Hematopoietic multipotent progenitor cell treated with erythropoietin and hydrocortisone succinate and interleukin-3 and kit ligand, for 6 days (in vitro differentiated cells): ENCODE measurements at regions not wholly inside any gene's neighbourhood (a gene's known extent, or its start where the extent isn't known, plus 50 kb on each side); places are given as distances from the start of the nearest gene placed in this dataset.
A peak's percentile ranks its signal among the peaks of the same experiment; 100 is the strongest.

Experiments
- DNase-seq: peaks from one replicate; pipeline ENCODE4 v3.0.0-alpha.2; 2015

GRCh38 chr13:99634672-99635071 is 133.4 kb downstream of the TM9SF2 start:
- DNase-seq: no peak

GRCh38 chr13:99630269-99630898 is 129.1 kb downstream of the TM9SF2 start:
- no peak for DNase-seq

- no peak for DNase-seq
These were observed 128.4 kb downstream of the TM9SF2 start for GRCh38 chr13:99629641-99630040.

GRCh38 chr13:99628442-99628841 is 127.2 kb downstream of the TM9SF2 start:
- DNase-seq: no peak

GRCh38 chr13:99626461-99627082 is 125.3 kb downstream of the TM9SF2 start:
- no peak for DNase-seq

- DNase-seq: no peak
These were observed 123.8 kb downstream of the TM9SF2 start for GRCh38 chr13:99624936-99625540.

DNA sequence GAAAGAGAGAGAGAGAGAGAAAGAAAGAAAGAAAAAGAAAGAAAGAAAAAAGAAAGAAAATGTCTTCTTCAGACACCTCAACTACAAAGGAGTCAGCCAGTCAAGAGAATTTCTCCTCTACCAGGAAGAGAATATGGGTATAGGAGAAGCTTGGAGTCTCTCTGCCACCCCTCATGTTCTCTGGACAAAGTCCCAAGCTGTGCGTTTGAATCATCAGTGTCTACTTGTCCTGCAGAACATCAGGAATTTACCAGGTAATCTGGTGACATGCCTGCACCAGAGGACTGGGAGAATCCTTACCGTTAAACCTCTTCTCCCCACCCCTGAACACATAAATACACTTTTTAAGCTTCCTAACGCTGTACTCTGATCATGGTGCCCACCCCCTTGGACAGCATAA is 119.5 kb downstream of the TM9SF2 start:
- no peak for DNase-seq

DNA sequence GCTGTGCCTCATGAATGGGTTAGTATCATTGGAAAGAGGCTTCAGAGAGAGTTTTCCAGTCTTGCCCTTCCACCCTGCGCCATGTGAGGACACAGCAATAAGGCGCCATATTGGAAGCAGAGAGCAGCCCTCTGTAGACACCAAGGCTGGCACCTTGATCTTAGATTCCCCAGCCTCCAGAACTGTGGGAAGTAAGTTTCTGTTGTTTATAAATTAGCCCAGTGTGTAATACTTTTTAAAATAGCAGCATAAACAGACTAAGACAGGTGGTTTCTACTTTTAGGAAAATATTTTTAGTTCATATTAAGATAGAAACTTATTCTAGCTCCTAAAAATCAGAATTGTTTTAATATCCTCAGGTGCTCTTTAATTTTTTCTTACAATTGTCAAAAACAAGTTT is 117.9 kb downstream of the TM9SF2 start:
- DNase-seq: no peak

DNA sequence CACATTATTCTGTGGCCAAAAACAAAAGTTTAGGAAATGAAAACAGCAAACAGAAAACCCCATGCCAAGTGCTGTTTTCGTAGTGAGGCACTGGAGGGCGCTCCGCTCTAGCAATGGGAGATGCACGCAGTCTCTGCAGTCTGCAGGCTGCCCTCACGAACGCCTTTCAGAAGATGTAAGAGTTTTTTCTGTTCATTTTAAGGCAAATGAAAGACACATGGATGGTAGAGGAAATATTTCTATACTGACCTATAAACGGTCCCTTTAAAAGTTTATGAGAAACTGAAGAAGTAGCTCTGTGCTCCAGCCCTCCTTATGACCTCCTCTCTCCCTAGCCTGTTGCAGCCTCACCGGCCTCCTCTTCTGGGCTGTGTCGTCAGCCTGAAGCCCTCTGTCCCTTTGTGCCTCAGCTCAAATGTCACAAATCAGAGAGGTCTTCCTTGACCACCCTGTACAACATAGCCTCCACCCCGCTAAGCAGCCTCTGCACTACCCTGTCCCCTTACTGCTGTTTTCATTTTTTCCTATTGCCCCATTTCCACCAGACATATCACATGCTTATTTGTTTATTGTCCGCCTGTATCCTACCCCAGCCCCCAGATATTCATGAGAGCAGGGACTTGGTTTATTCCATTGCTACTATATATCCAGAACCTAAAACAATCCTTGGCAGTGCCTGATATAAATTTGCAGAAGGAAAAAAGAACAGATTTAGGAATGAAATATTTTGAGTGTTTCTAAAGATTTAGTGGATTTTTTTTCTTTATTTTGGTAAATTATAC is 116.4 kb downstream of the TM9SF2 start:
- DNase-seq: peak; percentile 72

DNA sequence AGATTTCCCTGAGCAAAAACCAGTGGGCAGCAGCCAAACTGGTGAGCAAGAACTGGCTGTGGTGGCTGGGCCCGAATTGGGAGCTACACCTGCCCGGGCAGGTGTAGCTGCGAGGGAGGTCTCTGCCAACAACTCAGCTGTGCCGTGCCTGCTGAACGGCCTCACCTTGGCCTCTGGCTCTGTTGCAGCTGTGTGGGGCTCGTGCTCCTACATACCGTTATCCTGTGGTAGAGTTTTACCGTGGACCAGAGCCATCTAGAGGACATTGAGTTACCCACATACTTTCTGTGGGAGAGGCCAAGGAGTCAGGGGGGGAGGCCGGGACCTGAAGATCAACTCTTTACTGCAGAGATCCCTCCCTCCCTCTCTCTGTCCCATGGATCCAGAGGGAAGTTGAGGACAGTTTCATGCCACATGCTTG is 113.2 kb downstream of the TM9SF2 start:
- DNase-seq: peak; percentile 80
